ENCODE measurements at regions not wholly inside any gene's neighbourhood (a gene's known extent, or its start where the extent isn't known, plus 50 kb on each side); places are given as distances from the start of the nearest gene placed in this dataset.

- H2AFZ ChIP-seq (replicated peaks; ENCODE audit: low read length, poor library complexity): no peak overlapping the region
- TF ChIP-seq MXI1 (IDR thresholded peaks at IDR 0.05; ENCODE audit: borderline replicate concordance, low read depth, low read length) (no peak), SMC3 (IDR thresholded peaks at IDR 0.05; ENCODE audit: low read depth, low read length) (no peak), FOS (IDR thresholded peaks at IDR 0.05; ENCODE audit: low read depth, low read length) (no peak), CEBPB (IDR thresholded peaks at IDR 0.05; ENCODE audit: low read depth, low read length) (no peak), POLR2A (IDR thresholded peaks at IDR 0.05; ENCODE audit: low read depth, low read length) (no peak), CTCF (conservative IDR thresholded peaks at IDR 0.05; ENCODE audit: low read depth, low read length) (no peak), CHD1 (IDR thresholded peaks at IDR 0.05; ENCODE audit: low read depth, low read length) (no peak), NFE2L2 (IDR thresholded peaks at IDR 0.05; ENCODE audit: low read depth, low read length) (no peak), RFX5 (IDR thresholded peaks at IDR 0.05; ENCODE audit: low read depth, low read length) (no peak), RCOR1 (IDR thresholded peaks at IDR 0.05; ENCODE audit: insufficient replicate concordance, low read length) (no peak), USF2 (IDR thresholded peaks at IDR 0.05; ENCODE audit: low read depth, low read length) (no peak), RAD21 (IDR thresholded peaks at IDR 0.05; ENCODE audit: low read length) (no peak), MAFK (IDR thresholded peaks at IDR 0.05; ENCODE audit: low read depth, low read length) (no peak), MAZ (IDR thresholded peaks at IDR 0.05; ENCODE audit: borderline replicate concordance, low read depth, low read length) (no peak), BHLHE40 (IDR thresholded peaks at IDR 0.05; ENCODE audit: low read depth, low read length) (no peak), ELK1 (IDR thresholded peaks at IDR 0.05; ENCODE audit: borderline replicate concordance, low read depth, low read length) (no peak)
- no peak overlapping the region for H3K4me2 ChIP-seq (ENCODE audit: low read depth, low read length)
- dilution Hi-C loops (cut with HindIII; ENCODE audit: low sequenced_read_pairs, unreplicated experiment): no loop called here
- ATAC-seq (ENCODE audit: low read depth) (no peak), DNase-seq (no peak)
- H4K5ac ChIP-seq (ENCODE audit: low read depth, low read length): no peak overlapping the region
- no peak overlapping the region for H2BK5ac ChIP-seq (ENCODE audit: low read depth, low read length, poor library complexity, severe bottlenecking)
- CTCF ChIA-PET: no interaction called here
- no peaks in the 10 kb centered on the region for H3K27me3 ChIP-seq (ENCODE audit: control insufficient read depth, insufficient read depth, low read length)
- POLR2A ChIA-PET (ENCODE audit: unreplicated experiment): no interaction called here
- H2AK5ac ChIP-seq (ENCODE audit: low read depth, low read length): no peak overlapping the region
- no peaks in the 10 kb centered on the region for H4K20me1 ChIP-seq (ENCODE audit: insufficient read depth, low read length)
- no CpG with 5 or more reads among the region's 3 CpGs for WGBS, 2 experiments (ENCODE audit: extremely low coverage in 2 of 2, insufficient read length in 1 of 2)
- H3K18ac ChIP-seq (ENCODE audit: low read depth, low read length): no peak overlapping the region
- no peak overlapping the region for H4K91ac ChIP-seq (ENCODE audit: insufficient read depth, low read depth, low read length)
- H3K79me1 ChIP-seq (ENCODE audit: low read depth in 1 of 2, low read length in 2 of 2): no peaks in the 10 kb centered on the region
- no peak overlapping the region for H3K23ac ChIP-seq (ENCODE audit: low read depth, low read length)
- H3K4ac ChIP-seq (ENCODE audit: low read depth, low read length): no peak overlapping the region
- H3K9me1 ChIP-seq (ENCODE audit: insufficient read depth, low read length): no peaks in the 10 kb centered on the region
- intact Hi-C loops (cut with micrococcal nuclease): no loop called here
- no peak overlapping the region for H2AK9ac ChIP-seq (replicated peaks; ENCODE audit: low read depth, low read length, poor library complexity)
- no peak overlapping the region for H3K27ac ChIP-seq (ENCODE audit: insufficient read depth, low read length)
- no peak overlapping the region for H2BK120ac ChIP-seq (ENCODE audit: low read depth, low read length)
- H3K9ac ChIP-seq (ENCODE audit: low read depth, low read length): no peak overlapping the region
- no peak overlapping the region for H3K4me3 ChIP-seq (ENCODE audit: insufficient read depth, low read depth, low read length)
- H3K36me3 ChIP-seq (ENCODE audit: control insufficient read depth, insufficient read depth, low read length): no peaks in the 10 kb centered on the region
- BruUV-seq (replicated peaks): no TSS peak
- no peak overlapping the region for H4K8ac ChIP-seq (ENCODE audit: low read depth in 2 of 2, low read length in 2 of 2)
- in situ Hi-C loops (cut with MboI; ENCODE audit: low sequenced_read_pairs): no loop called here
- peaks cover 3% of the 10 kb centered on the region; the same call in 1 of the 2 replicates for H3K9me3 ChIP-seq (ENCODE audit: control insufficient read depth, insufficient read depth, low read length)
- no peak overlapping the region for H3K56ac ChIP-seq (ENCODE audit: extremely low read depth, insufficient read depth, low read length)
- no peaks in the 10 kb centered on the region for H3K4me1 ChIP-seq (ENCODE audit: control insufficient read depth, insufficient read depth, low read length)
- H2BK15ac ChIP-seq (ENCODE audit: low read depth, low read length): no peak overlapping the region
- no peak overlapping the region for H3K14ac ChIP-seq (replicated peaks; ENCODE audit: low read depth, low read length)
- no peak overlapping the region for H2BK20ac ChIP-seq (ENCODE audit: low read depth, low read length)
These were observed 56.5 kb upstream of the ATP8A1 start for GRCh38 chr4:42713391-42713790.

All from IMR-90 (cell line).